ENCODE measurements at regions not wholly inside any gene's neighbourhood (a gene's known extent, or its start where the extent isn't known, plus 50 kb on each side); places are given as distances from the start of the nearest gene placed in this dataset.

DNA sequence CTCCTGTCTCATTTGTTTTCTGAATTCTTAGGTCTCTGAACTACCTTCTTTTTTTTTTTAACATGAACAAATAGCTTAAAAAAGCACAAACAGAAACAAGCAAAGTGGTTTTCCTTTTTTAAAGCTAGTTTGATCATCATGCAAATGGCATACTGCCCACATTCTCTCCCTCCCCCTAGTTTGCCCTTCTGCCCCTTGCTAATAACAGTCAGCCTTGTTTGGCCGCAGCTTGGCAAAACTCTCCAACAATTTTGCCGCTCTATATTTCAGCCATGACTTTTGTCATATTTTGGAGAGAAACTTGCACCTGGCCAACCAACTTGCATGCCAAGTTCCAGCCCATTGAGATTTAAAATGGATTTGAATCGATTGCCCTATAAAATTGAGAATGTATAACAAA is 666.0 kb upstream of the NR2F2 start:
- DNase-seq (ENCODE audit: low read depth, low spot score) (no peak), FAIRE-seq (no peak)
- no peaks in the 10 kb centered on the region for H3K9me3 ChIP-seq (ENCODE audit: control insufficient read depth, low read depth, low read length)
- no peak overlapping the region for H3K27ac ChIP-seq (ENCODE audit: control insufficient read depth, insufficient read depth, low read length)
- no peak overlapping the region for H3K4me2 ChIP-seq (ENCODE audit: control insufficient read depth, extremely low read depth, insufficient read depth, low read depth, low read length)
- no peak for TF ChIP-seq EZH2 (IDR thresholded peaks at IDR 0.05; ENCODE audit: low read length)
- TF ChIP-seq, protein P1, sequence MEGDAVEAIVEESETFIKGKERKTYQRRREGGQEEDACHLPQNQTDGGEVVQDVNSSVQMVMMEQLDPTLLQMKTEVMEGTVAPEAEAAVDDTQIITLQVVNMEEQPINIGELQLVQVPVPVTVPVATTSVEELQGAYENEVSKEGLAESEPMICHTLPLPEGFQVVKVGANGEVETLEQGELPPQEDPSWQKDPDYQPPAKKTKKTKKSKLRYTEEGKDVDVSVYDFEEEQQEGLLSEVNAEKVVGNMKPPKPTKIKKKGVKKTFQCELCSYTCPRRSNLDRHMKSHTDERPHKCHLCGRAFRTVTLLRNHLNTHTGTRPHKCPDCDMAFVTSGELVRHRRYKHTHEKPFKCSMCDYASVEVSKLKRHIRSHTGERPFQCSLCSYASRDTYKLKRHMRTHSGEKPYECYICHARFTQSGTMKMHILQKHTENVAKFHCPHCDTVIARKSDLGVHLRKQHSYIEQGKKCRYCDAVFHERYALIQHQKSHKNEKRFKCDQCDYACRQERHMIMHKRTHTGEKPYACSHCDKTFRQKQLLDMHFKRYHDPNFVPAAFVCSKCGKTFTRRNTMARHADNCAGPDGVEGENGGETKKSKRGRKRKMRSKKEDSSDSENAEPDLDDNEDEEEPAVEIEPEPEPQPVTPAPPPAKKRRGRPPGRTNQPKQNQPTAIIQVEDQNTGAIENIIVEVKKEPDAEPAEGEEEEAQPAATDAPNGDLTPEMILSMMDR (optimal IDR thresholded peaks at IDR 0.05 in 1 of 3, IDR thresholded peaks at IDR 0.05 in 1 of 3, conservative IDR thresholded peaks at IDR 0.05 in 1 of 3; ENCODE audit: extremely low read depth in 1 of 3, insufficient read depth in 2 of 3, low read length in 3 of 3): no peak
- H3K9me1 ChIP-seq (ENCODE audit: control insufficient read depth, extremely low read depth, insufficient read depth, low read length): no peaks in the 10 kb centered on the region
- H2AFZ ChIP-seq (ENCODE audit: control insufficient read depth, low read length): no peak overlapping the region
- no peak overlapping the region for H3K9ac ChIP-seq (ENCODE audit: control insufficient read depth, extremely low read depth, insufficient read depth, low read length)
- H3K79me2 ChIP-seq (ENCODE audit: control insufficient read depth, insufficient read depth, low read length): no peaks in the 10 kb centered on the region
- no peak overlapping the region for H3K4me3 ChIP-seq (ENCODE audit: control insufficient read depth in 2 of 3, extremely low read depth in 1 of 3, insufficient read depth in 2 of 3, low read depth in 1 of 3, low read length in 3 of 3)
- no peaks in the 10 kb centered on the region for H3K36me3 ChIP-seq (ENCODE audit: control insufficient read depth in 2 of 2, extremely low read depth in 1 of 2, insufficient read depth in 2 of 2, low read length in 2 of 2)
- H3K4me1 ChIP-seq (ENCODE audit: control insufficient read depth, extremely low read depth, insufficient read depth, low read length): no peaks in the 10 kb centered on the region
- no peaks in the 10 kb centered on the region for H3K27me3 ChIP-seq (ENCODE audit: control insufficient read depth, extremely low read depth, insufficient read depth, low read length)
- dilution Hi-C loops (cut with MboI; ENCODE audit: extremely low pct_ligation_motif_present, low sequenced_read_pairs): no loop called here
- H4K20me1 ChIP-seq (ENCODE audit: control insufficient read depth, extremely low read depth, insufficient read depth, low read length): no peaks in the 10 kb centered on the region

- H3K9ac ChIP-seq (ENCODE audit: control insufficient read depth, extremely low read depth, insufficient read depth, low read length): no peak overlapping the region
- H3K27ac ChIP-seq (ENCODE audit: control insufficient read depth, insufficient read depth, low read length): no peak overlapping the region
- no peak for DNase-seq (ENCODE audit: low read depth, low spot score)
- dilution Hi-C loops (cut with MboI; ENCODE audit: extremely low pct_ligation_motif_present, low sequenced_read_pairs): no loop called here
- H3K79me2 ChIP-seq (ENCODE audit: control insufficient read depth, insufficient read depth, low read length): no peaks in the 10 kb centered on the region
- no peaks in the 10 kb centered on the region for H3K36me3 ChIP-seq (ENCODE audit: control insufficient read depth in 2 of 2, extremely low read depth in 1 of 2, insufficient read depth in 2 of 2, low read length in 2 of 2)
- H3K9me3 ChIP-seq (ENCODE audit: control insufficient read depth, low read depth, low read length): no peaks in the 10 kb centered on the region
- H3K4me1 ChIP-seq (ENCODE audit: control insufficient read depth, extremely low read depth, insufficient read depth, low read length): no peaks in the 10 kb centered on the region
- H4K20me1 ChIP-seq (ENCODE audit: control insufficient read depth, extremely low read depth, insufficient read depth, low read length): no peaks in the 10 kb centered on the region
- no peak for FAIRE-seq
- no peaks in the 10 kb centered on the region for H3K27me3 ChIP-seq (ENCODE audit: control insufficient read depth, extremely low read depth, insufficient read depth, low read length)
- H3K4me3 ChIP-seq (ENCODE audit: control insufficient read depth in 2 of 3, extremely low read depth in 1 of 3, insufficient read depth in 2 of 3, low read depth in 1 of 3, low read length in 3 of 3): no peak overlapping the region
- no peak overlapping the region for H2AFZ ChIP-seq (ENCODE audit: control insufficient read depth, low read length)
- no peaks in the 10 kb centered on the region for H3K9me1 ChIP-seq (ENCODE audit: control insufficient read depth, extremely low read depth, insufficient read depth, low read length)
- H3K4me2 ChIP-seq (ENCODE audit: control insufficient read depth, extremely low read depth, insufficient read depth, low read depth, low read length): no peak overlapping the region
- no peak for TF ChIP-seq EZH2 (IDR thresholded peaks at IDR 0.05; ENCODE audit: low read length)
- TF ChIP-seq, protein P1 (optimal IDR thresholded peaks at IDR 0.05 in 1 of 3, IDR thresholded peaks at IDR 0.05 in 1 of 3, conservative IDR thresholded peaks at IDR 0.05 in 1 of 3; ENCODE audit: extremely low read depth in 1 of 3, insufficient read depth in 2 of 3, low read length in 3 of 3): no peak
Observed at GRCh38 chr15:95669146-95669922, 661.2 kb upstream of the NR2F2 start.

All from keratinocyte (primary cell).